SHP77 treated with DMSO at 0.1 percent for 48 hours (cell line): ENCODE measurements at regions not wholly inside any gene's neighbourhood (a gene's known extent, or its start where the extent isn't known, plus 50 kb on each side); places are given as distances from the start of the nearest gene placed in this dataset.

ENCODE experiments used
- DNase-seq: peaks from one replicate; lab custom pipeline; 2025; lab: John Stamatoyannopoulos, UW

DNA sequence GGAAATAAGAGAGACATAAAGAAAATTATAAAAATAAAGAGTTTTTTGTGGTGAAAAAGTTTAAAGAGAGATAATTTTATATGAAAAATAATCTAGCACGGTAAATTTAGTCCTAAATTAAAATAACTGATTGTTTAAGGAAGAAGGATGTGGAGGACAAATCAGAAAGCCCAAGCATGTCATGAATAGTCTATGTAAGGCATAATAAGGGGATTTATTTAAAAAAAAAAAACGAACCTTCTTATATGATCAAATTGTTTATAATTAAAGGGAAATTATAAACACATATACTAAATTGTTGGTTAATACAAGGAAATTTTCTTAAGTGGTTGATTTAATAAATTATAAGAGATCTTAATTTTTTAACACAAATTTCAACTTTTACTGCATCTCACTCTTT lies 551.8 kb upstream of the TYRP1 start:
- no peak for DNase-seq

DNA sequence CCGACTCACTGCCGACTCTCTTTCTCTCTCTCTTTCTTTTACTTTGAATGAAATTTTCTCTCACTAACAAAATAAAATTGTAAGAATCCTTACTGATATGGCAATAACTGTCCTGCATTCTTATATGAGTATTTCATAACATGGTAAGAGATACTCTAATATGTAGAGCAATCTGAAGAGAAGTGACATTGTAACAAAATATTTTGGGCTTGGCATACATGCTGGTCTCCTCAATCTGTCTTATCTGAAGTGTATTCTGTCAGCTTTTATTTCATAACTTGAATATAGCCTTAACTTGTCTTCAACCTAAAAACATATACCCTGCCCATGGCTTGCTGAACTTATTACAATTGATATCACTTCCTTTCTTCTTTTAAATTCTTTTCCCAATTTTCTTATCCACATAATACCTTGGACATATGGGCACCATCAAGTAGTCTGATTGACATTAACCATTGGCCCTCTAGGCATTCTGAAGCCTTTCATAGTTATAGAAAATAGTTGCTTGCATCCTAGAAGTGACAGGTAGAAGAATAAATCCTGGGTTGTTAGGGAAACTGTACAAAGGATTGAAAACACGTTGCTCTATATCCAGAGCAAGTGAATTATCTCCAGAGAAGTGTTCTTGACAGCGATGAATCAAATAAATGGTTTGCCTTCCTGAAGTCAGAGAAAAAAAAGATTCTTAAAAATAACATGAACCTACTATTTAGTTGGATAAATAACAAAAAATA lies 537.6 kb upstream of the TYRP1 start:
- no peak for DNase-seq

DNA sequence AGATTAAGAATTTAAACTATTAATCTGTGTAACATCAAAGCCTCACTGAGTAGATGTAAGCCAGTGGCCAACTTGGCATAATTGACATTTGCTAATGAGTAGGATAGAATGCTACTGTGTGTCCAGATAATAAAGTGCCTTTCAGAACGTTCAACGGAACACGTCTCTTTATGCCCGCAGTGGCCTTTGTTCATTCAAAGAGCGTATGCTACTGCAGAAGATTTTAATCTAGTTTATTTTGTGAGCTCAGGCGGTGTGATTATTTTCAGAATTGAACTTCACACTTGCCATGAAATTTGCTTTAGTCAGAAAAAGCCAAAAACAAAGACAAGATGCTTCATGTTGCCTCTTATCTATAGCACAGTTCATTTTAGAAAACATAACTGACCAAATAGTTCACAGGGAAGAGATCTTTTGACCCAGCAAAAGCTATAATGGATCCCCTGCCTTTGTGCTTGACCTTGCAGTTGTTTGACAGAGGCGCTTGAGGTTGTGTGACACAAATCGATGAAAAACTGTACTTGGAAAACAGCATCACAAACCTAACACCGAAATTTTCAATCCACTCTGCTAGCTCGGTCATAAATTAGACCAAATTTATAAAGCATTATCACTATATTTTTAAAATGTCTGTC lies 530.9 kb upstream of the TYRP1 start:
- no peak for DNase-seq

DNA sequence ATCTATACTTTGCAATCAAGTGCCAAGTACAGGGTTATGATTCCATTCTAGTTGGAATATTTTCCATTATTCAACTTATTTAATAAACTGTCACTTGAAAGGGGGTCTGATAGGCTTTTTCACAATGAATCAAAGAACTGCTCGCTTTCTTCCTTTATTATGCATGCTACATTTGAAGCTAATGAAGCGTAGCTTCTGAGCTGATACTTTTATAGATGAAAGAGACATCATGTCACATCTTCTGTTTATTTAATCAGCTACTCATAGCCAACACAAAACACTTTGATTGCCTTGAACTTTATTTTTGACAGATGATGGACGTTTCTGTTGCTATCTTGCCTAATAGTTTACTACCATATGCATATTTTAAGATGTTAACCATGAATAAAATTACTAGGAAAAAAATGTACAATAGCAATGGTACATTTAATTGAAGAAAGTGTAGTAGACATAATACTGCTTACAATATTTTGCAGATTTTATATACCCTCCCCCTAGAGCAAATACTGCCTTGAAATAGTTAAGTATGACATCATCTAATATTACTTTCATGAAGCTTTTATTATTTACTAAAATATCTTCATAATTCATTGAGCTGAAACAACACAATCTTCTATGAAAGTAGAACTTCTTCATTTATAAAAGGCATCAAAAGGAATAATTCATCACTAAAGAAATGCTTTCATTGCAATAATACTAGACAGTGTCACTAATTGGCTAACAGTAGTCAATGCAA lies 529.3 kb upstream of the TYRP1 start:
- no peak for DNase-seq

- no peak for DNase-seq
These were observed 526.7 kb upstream of the TYRP1 start for GRCh38 chr9:12166518-12166917.

GRCh38 chr9:12170456-12170855 lies 522.7 kb upstream of the TYRP1 start:
- DNase-seq = no peak

- no peak for DNase-seq
These were observed 514.6 kb upstream of the TYRP1 start for GRCh38 chr9:12178634-12179033.

- no peak for DNase-seq
These were observed 510.4 kb upstream of the TYRP1 start for GRCh38 chr9:12182806-12183205.

DNA sequence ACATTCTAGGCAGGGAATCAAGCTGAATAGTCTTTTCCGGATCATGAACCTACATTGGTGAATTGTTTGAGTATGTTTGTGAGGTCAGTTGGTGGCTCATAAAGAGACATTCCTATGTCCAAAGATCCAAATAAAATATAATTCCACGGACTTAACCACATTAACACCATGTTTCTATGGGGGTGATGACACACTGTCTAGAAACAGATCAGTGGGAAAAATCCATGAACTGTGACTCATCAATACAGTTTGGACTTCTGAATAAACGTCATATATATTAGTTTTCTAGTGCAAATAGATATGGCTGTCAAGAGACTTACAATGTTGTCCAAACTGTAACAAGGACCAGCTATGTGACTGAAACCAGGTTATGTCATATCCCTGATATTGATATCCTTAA lies 509.9 kb upstream of the TYRP1 start:
- DNase-seq = no peak

GRCh38 chr9:12185856-12186255 lies 507.3 kb upstream of the TYRP1 start:
- no peak for DNase-seq

GRCh38 chr9:12191630-12192029 lies 501.6 kb upstream of the TYRP1 start:
- DNase-seq = no peak

DNA sequence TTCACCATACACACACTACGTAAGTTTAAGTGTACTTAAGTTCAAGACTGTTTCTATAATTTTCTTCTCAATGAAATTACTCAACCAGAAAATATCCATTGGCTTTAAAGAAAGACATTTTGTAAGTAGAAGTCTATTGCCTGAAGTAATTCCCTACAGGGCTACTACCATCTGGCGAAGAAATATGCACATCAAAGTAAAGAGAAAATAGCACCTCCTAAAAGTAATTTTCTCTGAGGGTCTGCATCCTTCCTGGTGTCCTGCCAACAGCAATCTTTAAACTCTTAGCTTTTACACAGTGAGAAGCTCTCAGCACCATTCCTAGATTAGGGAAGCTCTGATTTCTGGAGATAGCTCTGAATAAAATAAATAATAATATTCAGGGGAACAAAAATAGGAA lies 498.5 kb upstream of the TYRP1 start:
- no peak for DNase-seq

GRCh38 chr9:12195456-12195855 lies 497.7 kb upstream of the TYRP1 start:
- no peak for DNase-seq

- DNase-seq = no peak
These were observed 488.7 kb upstream of the TYRP1 start for GRCh38 chr9:12204512-12204911.

GRCh38 chr9:12212860-12213259 lies 480.3 kb upstream of the TYRP1 start:
- no peak for DNase-seq

DNA sequence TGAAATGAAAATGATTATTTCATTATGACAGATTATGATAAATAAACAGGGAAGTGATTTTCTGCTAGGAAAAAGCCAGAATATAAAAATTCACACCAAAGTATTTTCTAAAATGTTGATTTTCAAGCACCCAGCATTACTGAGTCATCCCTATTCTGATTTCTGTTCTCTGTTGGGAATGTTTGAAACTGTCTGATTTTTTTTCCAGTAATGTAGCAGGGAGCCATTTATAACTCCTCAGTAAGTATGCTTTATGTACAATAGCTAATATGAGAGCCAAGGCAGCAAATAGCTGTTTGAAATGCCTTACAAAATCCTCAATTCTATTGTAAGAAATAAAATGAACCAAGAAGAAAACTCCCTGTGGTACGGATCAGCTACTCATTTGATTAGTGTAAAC lies 471.7 kb upstream of the TYRP1 start:
- no peak for DNase-seq

DNA sequence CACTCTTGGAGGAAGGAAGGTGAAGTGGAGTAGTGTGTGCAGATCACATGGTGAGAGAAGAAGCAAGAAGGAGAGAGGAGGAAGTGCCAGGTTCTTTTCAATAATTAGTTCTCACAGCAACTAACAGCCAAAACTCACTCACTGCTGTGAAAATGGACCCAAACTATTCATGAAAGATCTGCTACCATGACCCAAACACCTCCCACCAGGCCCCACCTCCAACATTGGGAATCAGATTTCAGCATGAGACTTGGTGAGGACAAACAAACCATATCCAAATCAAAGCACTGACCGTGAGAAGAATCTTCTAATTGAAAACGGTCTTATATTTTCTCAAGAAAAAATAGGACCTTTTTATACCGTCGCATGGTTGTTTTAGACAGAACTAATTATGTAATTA lies 468.7 kb upstream of the TYRP1 start:
- no peak for DNase-seq

DNA sequence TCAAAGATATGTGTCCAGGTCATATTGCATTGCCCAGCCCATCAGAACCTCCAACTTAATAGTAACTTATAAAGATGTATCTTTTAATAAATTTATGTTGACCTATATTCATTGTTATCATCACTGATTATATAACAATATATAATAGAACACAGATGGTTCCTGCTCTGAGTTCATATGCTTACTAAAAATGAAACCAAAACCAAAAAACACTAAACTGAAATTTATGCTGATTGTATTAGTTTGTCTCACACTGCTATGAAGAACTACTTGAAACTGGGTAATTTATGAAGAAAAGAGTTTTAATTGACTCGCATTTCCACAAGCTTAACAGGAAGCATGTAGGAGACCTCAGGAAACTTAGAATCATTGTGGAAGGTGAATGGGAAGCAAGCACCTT lies 462.5 kb upstream of the TYRP1 start:
- no peak for DNase-seq

GRCh38 chr9:12231832-12232231 lies 461.4 kb upstream of the TYRP1 start:
- DNase-seq = no peak

DNA sequence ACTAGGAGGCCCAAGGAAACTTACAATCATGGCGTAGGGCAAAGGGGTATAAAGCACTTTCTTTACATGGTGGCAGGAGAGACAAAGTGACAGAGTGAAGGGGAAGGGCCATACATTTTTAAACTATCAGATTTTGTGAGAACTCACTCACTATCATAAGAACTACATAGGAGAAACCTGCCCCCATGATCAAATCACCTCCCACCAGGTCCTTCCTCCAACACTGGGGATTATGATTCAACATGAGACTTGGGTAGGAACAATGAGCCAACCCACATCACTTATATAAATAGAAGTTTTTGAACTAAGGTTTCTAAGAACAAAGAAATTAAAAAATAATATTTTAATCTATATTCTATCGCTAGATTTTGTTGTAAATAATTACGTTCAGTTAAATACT lies 460.3 kb upstream of the TYRP1 start:
- no peak for DNase-seq

DNA sequence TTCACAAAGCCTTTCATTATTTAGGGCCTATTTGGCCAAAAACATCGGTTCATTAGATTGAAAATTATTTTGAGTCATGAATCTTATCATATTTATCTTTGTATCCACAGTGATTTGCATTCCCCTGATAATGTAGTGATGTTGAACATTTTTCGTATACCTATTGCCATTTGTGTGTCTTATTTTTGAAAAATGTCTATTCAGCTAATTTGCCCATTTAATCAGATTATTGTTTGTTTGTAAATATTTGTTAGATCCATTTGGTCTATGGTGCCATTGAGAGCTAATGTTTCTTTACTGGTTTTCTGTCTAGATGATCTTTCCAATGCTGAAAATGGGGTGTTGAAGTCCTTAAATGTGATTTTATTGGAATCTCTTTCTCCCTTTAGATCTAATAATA lies 439.2 kb upstream of the TYRP1 start:
- DNase-seq = no peak

DNA sequence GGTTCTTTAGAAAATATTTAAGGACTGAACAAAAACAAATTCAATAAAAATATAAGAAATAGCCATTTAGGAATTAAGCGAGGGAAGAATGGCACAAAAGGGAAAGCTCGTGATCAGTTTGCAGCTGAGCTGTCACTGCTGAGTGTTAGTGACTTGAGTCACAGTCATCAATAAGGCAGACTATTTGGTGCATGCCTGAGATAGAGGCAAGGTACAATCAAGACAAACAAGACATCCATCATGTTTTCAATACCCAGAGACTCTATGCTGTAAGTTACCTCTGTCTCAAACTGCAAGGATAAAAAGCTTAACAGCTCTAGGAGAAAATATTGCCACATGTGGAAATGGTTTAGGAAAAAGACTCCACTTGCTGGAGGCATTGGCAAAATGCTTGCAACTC lies 426.4 kb upstream of the TYRP1 start:
- no peak for DNase-seq

DNA sequence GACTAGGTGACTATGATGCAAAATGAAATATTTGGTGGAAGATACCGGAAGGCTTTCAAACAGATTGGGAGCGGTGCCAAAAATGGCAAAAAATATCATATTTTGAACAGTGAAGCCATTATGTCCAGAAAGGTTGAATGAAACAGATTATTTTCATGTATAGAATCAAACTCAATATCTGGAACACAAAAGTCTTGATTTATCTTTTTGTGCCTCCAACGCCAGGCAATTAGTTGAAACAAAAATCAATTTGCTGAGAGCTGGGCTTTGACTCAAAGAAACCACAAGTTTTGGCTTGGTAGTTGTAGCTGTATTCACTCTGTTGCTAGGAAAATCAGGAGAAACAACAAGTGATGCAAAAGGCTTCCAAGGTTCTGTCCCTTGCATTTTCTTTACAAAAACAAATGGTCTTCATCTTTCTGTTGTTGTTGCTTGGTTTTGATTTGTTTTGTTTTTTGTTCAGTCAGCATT lies 421.7 kb upstream of the TYRP1 start:
- no peak for DNase-seq
